Mesendoderm (in vitro differentiated cells): ENCODE measurements at regions not wholly inside any gene's neighbourhood (a gene's known extent, or its start where the extent isn't known, plus 50 kb on each side); places are given as distances from the start of the nearest gene placed in this dataset.

Source experiments
- DNase-seq: peaks from one replicate; pipeline ENCODE4 v3.0.0; 2013
- H2AK5ac ChIP-seq: 2 replicates; pipeline ENCODE4 v1.6.1; 2013; ENCODE audit warnings: low read length, inconsistent platforms
- H2BK120ac ChIP-seq: 2 replicates; pipeline ENCODE4 v1.6.1; 2013; ENCODE audit warnings: low read depth, mild to moderate bottlenecking, low read length, moderate library complexity, mixed read lengths
- H2BK15ac ChIP-seq: replicated peaks from 2 replicates; pipeline ENCODE4 v1.6.1; 2013; ENCODE audit warnings: low read depth, mild to moderate bottlenecking, moderate library complexity
- H2BK5ac ChIP-seq: 2 replicates; pipeline ENCODE4 v1.6.1; 2013; ENCODE audit warnings: low read length, inconsistent platforms
- H3K18ac ChIP-seq: 2 replicates; pipeline ENCODE4 v1.6.1; 2013; ENCODE audit warnings: mild to moderate bottlenecking, low read length, mixed read lengths
- H3K23ac ChIP-seq: one replicate; pipeline ENCODE4 v1.6.1; 2013; ENCODE audit warnings: low read length
- H3K27ac ChIP-seq: 2 replicates; pipeline ENCODE4 v1.5.1; 2013; ENCODE audit warnings: low read depth, mild to moderate bottlenecking, inconsistent platforms, low read length, moderate library complexity
- H3K27me3 ChIP-seq: 2 replicates; pipeline ENCODE4 v1.6.1; 2013; ENCODE audit warnings: low read length, control low read depth, mild to moderate bottlenecking, inconsistent platforms; ENCODE audit not compliant: insufficient read depth, poor library complexity
- H3K36me3 ChIP-seq: 2 replicates; pipeline ENCODE4 v1.6.1; 2013; ENCODE audit warnings: low read length, inconsistent platforms; ENCODE audit not compliant: control insufficient read depth, insufficient read depth
- H3K4ac ChIP-seq: one replicate; pipeline ENCODE4 v1.6.1; 2013; ENCODE audit warnings: low read depth, mild to moderate bottlenecking, low read length, moderate library complexity
- H3K4me1 ChIP-seq: 2 replicates; pipeline ENCODE4 v1.6.1; 2013; ENCODE audit warnings: low read depth, low read length, inconsistent platforms; ENCODE audit not compliant: control insufficient read depth
- H3K4me2 ChIP-seq: 2 replicates; pipeline ENCODE4 v1.6.1; 2013; ENCODE audit warnings: low read length
- H3K4me3 ChIP-seq: 2 replicates; pipeline ENCODE4 v1.5.1; 2013; ENCODE audit warnings: mild to moderate bottlenecking, low read length
- H3K56ac ChIP-seq: one replicate; pipeline ENCODE4 v1.6.1; 2013; ENCODE audit warnings: low read length
- H3K79me1 ChIP-seq: 2 replicates; pipeline ENCODE4 v1.6.1; 2013; ENCODE audit warnings: low read length, inconsistent platforms
- H3K79me2 ChIP-seq: 2 replicates; pipeline ENCODE4 v1.6.1; 2013; ENCODE audit warnings: mild to moderate bottlenecking, low read length; ENCODE audit not compliant: control insufficient read depth, insufficient read depth
- H3K9ac ChIP-seq: 2 replicates; pipeline ENCODE4 v1.6.1; 2013; ENCODE audit warnings: low read length, inconsistent platforms
- H4K5ac ChIP-seq: one replicate; pipeline ENCODE4 v1.6.1; 2013; ENCODE audit warnings: low read length
- H4K8ac ChIP-seq: one replicate; pipeline ENCODE4 v1.6.1; 2013; ENCODE audit warnings: low read depth, mild to moderate bottlenecking, control low read depth, low read length, moderate library complexity
- WGBS: extraction: QIAGEN DNeasy Blood & Tissue Kit; methylation state at CpG from one replicate; pipeline ENCODE4 v1.1.7; 2013; ENCODE audit warnings: low lambda C conversion rate, missing lambda C conversion rate; ENCODE audit not compliant: insufficient coverage; ENCODE audit errors: extremely low coverage; 5-methylcytosine and 5-hydroxymethylcytosine counted together

DNA sequence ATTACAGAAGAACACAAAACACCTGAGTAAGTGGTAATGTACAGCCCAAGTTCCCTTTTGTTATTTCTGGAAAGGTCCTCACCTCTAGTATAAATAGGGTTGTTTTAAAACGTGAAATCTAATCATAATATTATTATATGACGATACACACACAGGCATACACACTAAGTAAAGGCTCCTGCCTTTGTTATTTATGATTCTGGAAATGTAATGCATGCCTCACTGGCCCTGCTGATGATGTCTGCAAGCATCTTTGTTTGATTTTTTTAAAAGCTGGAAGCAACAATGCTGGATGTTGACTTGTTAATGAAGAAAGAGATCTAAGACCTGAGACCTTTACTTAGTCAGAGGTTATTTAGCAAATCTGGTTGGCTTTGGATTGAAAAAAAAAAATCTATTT lies 307.4 kb upstream of the SORCS1 start:
- Histone ChIP-seq H2AK5ac (no peak overlapping the region), H4K5ac (no peak overlapping the region), H3K18ac (no peak overlapping the region), H3K79me1 (no peaks in the 10 kb centered on the region), H3K23ac (no peak overlapping the region), H2BK5ac (no peak overlapping the region), H3K27me3 (no peaks in the 10 kb centered on the region), H3K4me3 (no peak overlapping the region), H3K56ac (no peak overlapping the region), H4K8ac (no peak overlapping the region), H2BK120ac (no peak overlapping the region), H3K4me1 (no peaks in the 10 kb centered on the region), H3K4ac (no peak overlapping the region), H3K4me2 (no peak overlapping the region), H3K9ac (no peak overlapping the region), H3K79me2 (no peaks in the 10 kb centered on the region), H2BK15ac (no peak overlapping the region), H3K36me3 (no peaks in the 10 kb centered on the region), H3K27ac (no peak overlapping the region)
- no peak for DNase-seq
- WGBS: no CpG with 5 or more reads among the region's 2 CpGs

DNA sequence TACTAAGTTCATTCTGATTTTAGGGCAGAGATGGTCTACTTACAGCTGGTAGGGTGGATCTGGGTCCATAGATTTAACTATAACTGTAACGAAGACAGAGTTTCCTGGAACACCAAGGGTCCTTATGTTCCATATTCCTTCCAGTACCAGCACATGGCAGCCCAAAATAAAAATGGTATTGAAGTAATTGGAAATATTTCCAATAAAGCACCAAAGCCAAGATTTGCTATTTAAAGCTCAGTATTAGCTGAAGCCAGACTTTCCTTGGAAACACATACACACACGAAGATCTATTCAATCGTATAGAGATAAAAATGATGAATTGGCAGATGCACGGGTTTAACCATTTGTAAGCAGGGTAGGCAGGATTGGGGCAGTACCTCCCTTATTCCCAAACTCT lies 289.1 kb upstream of the SORCS1 start:
- Histone ChIP-seq H3K4me3 (no peak overlapping the region), H3K23ac (no peak overlapping the region), H3K4me2 (no peak overlapping the region), H3K27me3 (no peaks in the 10 kb centered on the region), H2BK5ac (no peak overlapping the region), H3K4me1 (no peaks in the 10 kb centered on the region), H3K27ac (no peak overlapping the region), H4K8ac (no peak overlapping the region), H3K56ac (no peak overlapping the region), H3K9ac (no peak overlapping the region), H3K4ac (no peak overlapping the region), H3K79me1 (no peaks in the 10 kb centered on the region), H2BK120ac (no peak overlapping the region), H2AK5ac (no peak overlapping the region), H2BK15ac (no peak overlapping the region), H3K36me3 (no peaks in the 10 kb centered on the region), H3K18ac (no peak overlapping the region), H4K5ac (no peak overlapping the region), H3K79me2 (no peaks in the 10 kb centered on the region)
- DNase-seq: no peak
- no CpG with 5 or more reads among the region's 4 CpGs for WGBS

DNA sequence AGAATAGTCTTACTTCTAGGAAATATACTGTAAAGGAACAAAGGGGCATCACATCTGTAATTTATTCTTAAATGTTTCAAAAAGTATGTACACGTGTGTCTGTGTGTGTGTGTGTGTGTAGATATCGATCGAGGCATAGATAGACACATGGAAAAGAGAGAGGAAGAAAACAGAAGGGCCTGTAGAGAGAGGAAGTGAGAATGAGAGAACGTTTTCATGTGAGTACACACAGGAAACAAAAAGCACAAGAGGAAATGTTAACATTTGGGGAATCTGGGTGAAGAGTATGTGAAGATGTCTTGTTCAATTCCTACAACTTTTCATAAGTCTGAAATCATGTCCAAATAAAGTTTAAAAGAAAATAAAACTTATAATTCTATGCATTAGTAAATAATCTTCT lies 286.5 kb upstream of the SORCS1 start:
- Histone ChIP-seq H4K5ac (no peak overlapping the region), H4K8ac (no peak overlapping the region), H3K27me3 (no peaks in the 10 kb centered on the region), H3K4ac (no peak overlapping the region), H2BK15ac (no peak overlapping the region), H3K79me2 (no peaks in the 10 kb centered on the region), H3K56ac (no peak overlapping the region), H3K36me3 (no peaks in the 10 kb centered on the region), H3K4me3 (no peak overlapping the region), H3K27ac (no peak overlapping the region), H2BK120ac (no peak overlapping the region), H3K18ac (no peak overlapping the region), H3K4me2 (no peak overlapping the region), H2AK5ac (no peak overlapping the region), H2BK5ac (no peak overlapping the region), H3K4me1 (no peaks in the 10 kb centered on the region), H3K9ac (no peak overlapping the region), H3K23ac (no peak overlapping the region), H3K79me1 (no peaks in the 10 kb centered on the region)
- no CpG with 5 or more reads among the region's 4 CpGs for WGBS
- DNase-seq: no peak

DNA sequence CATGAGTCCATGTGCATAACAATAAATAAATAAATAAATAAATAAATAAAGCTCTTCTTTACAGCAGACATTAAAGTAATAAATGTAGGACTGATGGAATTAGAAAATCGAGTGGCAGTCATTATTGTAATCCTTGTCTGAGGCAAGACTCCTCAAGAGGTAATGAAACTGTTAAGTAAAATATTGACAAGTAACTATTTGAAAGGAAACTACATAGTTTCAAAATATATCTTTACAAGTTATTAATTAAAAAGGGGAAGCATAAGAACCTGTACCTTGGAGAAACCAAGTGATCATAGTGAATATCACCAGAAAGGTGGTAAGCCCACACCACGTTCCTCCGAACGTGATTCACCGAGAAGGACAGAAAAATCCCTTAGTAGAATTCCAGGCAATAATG lies 285.6 kb upstream of the SORCS1 start:
- no peak overlapping the region for H4K5ac ChIP-seq
- H3K23ac ChIP-seq: no peak overlapping the region
- no peaks in the 10 kb centered on the region for H3K79me1 ChIP-seq
- no peak overlapping the region for H3K4me2 ChIP-seq
- H3K18ac ChIP-seq: no peak overlapping the region
- no CpG with 5 or more reads among the region's 5 CpGs for WGBS
- H2BK15ac ChIP-seq: no peak overlapping the region
- H3K4ac ChIP-seq: no peak overlapping the region
- no peak overlapping the region for H2BK120ac ChIP-seq
- no peak overlapping the region for H3K56ac ChIP-seq
- H3K9ac ChIP-seq: no peak overlapping the region
- H3K4me3 ChIP-seq: no peak overlapping the region
- H2BK5ac ChIP-seq: no peak overlapping the region
- no peaks in the 10 kb centered on the region for H3K36me3 ChIP-seq
- H3K79me2 ChIP-seq: no peaks in the 10 kb centered on the region
- H2AK5ac ChIP-seq: no peak overlapping the region
- H3K4me1 ChIP-seq: no peaks in the 10 kb centered on the region
- DNase-seq: no peak
- no peak overlapping the region for H4K8ac ChIP-seq
- no peak overlapping the region for H3K27ac ChIP-seq
- no peaks in the 10 kb centered on the region for H3K27me3 ChIP-seq

DNA sequence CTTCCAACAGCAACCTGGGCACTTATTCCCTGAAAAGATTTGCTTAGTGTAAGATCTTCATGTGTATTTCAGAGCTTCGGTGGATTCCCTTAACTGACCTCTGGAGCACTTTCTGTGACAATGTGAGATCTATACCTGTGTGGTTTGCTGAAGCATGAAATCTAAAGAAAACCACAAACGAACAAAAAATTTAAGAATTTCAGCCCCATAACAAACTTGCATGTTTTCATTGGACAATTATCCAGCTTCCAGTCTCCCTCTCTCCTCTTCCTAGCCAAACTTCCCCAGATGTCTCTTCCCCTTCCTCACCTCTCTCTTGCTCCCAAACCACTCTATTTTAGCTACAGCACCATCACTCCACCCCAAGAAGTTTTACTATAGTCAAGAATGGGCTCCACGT lies 279.9 kb upstream of the SORCS1 start:
- no peak overlapping the region for H2BK15ac ChIP-seq
- no peak overlapping the region for H2BK5ac ChIP-seq
- no peak overlapping the region for H3K9ac ChIP-seq
- no peak overlapping the region for H3K56ac ChIP-seq
- no peak overlapping the region for H2BK120ac ChIP-seq
- no peak overlapping the region for H2AK5ac ChIP-seq
- H4K5ac ChIP-seq: no peak overlapping the region
- no peaks in the 10 kb centered on the region for H3K36me3 ChIP-seq
- H3K4ac ChIP-seq: no peak overlapping the region
- H3K27me3 ChIP-seq: no peaks in the 10 kb centered on the region
- no peaks in the 10 kb centered on the region for H3K79me2 ChIP-seq
- no CpG with 5 or more reads among the region's 3 CpGs for WGBS
- no peak overlapping the region for H3K4me2 ChIP-seq
- no peaks in the 10 kb centered on the region for H3K4me1 ChIP-seq
- no peak overlapping the region for H3K4me3 ChIP-seq
- H3K27ac ChIP-seq: no peak overlapping the region
- H3K18ac ChIP-seq: no peak overlapping the region
- no peak for DNase-seq
- no peaks in the 10 kb centered on the region for H3K79me1 ChIP-seq
- no peak overlapping the region for H4K8ac ChIP-seq
- no peak overlapping the region for H3K23ac ChIP-seq

DNA sequence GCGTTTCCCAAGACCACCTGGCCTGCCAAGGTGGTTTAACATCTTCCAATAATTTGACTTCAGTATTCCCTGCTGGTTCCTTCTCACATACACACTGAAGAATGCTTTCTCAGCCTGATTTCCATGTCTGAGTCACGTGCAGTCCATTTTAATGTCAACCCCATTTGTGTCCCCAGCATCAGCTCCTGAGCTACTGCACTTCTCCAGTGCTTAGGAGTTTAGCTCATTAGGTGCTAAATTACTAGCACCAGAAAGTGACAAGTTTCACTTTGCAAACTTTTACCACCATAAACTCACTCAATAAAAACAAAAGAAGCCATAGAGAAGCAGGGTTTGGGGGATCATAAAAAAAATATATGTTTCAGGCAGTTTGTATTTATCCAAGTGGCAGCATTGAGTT lies 279.3 kb upstream of the SORCS1 start:
- H3K36me3 ChIP-seq: no peaks in the 10 kb centered on the region
- H3K18ac ChIP-seq: no peak overlapping the region
- H2BK120ac ChIP-seq: no peak overlapping the region
- H3K79me2 ChIP-seq: no peaks in the 10 kb centered on the region
- no CpG with 5 or more reads among the region's 2 CpGs for WGBS
- H4K8ac ChIP-seq: no peak overlapping the region
- H3K4me1 ChIP-seq: no peaks in the 10 kb centered on the region
- H3K56ac ChIP-seq: no peak overlapping the region
- no peak overlapping the region for H2BK15ac ChIP-seq
- H3K9ac ChIP-seq: no peak overlapping the region
- no peak for DNase-seq
- no peaks in the 10 kb centered on the region for H3K79me1 ChIP-seq
- no peak overlapping the region for H2AK5ac ChIP-seq
- H3K4me2 ChIP-seq: no peak overlapping the region
- no peak overlapping the region for H3K23ac ChIP-seq
- H3K4ac ChIP-seq: no peak overlapping the region
- no peak overlapping the region for H4K5ac ChIP-seq
- no peaks in the 10 kb centered on the region for H3K27me3 ChIP-seq
- no peak overlapping the region for H2BK5ac ChIP-seq
- no peak overlapping the region for H3K4me3 ChIP-seq
- no peak overlapping the region for H3K27ac ChIP-seq
